ENCODE measurements at regions not wholly inside any gene's neighbourhood (a gene's known extent, or its start where the extent isn't known, plus 50 kb on each side); places are given as distances from the start of the nearest gene placed in this dataset.

GRCh38 chr12:87783467-87783866 lies 245.7 kb downstream of the C12orf50 start:
- no peak for DNase-seq

GRCh38 chr12:87782838-87783237 lies 246.4 kb downstream of the C12orf50 start:
- DNase-seq = no peak

- DNase-seq = no peak
These were observed 249.2 kb downstream of the C12orf50 start for GRCh38 chr12:87779858-87780498.

GRCh38 chr12:87779016-87779415 lies 250.2 kb downstream of the C12orf50 start:
- DNase-seq = no peak

- DNase-seq = no peak
These were observed 251.1 kb downstream of the C12orf50 start for GRCh38 chr12:87778065-87778464.

- no peak for DNase-seq
These were observed 253.4 kb downstream of the C12orf50 start for GRCh38 chr12:87775784-87776183.

- DNase-seq = no peak
These were observed 254.2 kb downstream of the C12orf50 start for GRCh38 chr12:87775051-87775450.

GRCh38 chr12:87772401-87772800 lies 256.8 kb downstream of the C12orf50 start:
- no peak for DNase-seq

- DNase-seq = no peak
These were observed 260.5 kb downstream of the C12orf50 start for GRCh38 chr12:87768501-87769287.

GRCh38 chr12:87766044-87766443 lies 263.2 kb downstream of the C12orf50 start:
- no peak for DNase-seq

GRCh38 chr12:87760943-87761342 lies 268.3 kb downstream of the C12orf50 start:
- no peak for DNase-seq

- no peak for DNase-seq
These were observed 270.9 kb downstream of the C12orf50 start for GRCh38 chr12:87758271-87758670.

GRCh38 chr12:87756721-87757120 lies 272.5 kb downstream of the C12orf50 start:
- DNase-seq = no peak

- DNase-seq = no peak
These were observed 273.1 kb downstream of the C12orf50 start for GRCh38 chr12:87756111-87756510.

GRCh38 chr12:87728931-87729593 lies 300.1 kb downstream of the C12orf50 start:
- DNase-seq = no peak

- DNase-seq = no peak
These were observed 308.2 kb downstream of the C12orf50 start for GRCh38 chr12:87720967-87721366.

GRCh38 chr12:87704374-87704773 lies 324.8 kb downstream of the C12orf50 start:
- no peak for DNase-seq

- no peak for DNase-seq
These were observed 338.9 kb downstream of the C12orf50 start for GRCh38 chr12:87690236-87690810.

- DNase-seq = no peak
These were observed 340.0 kb downstream of the C12orf50 start for GRCh38 chr12:87689196-87689595.

GRCh38 chr12:87687362-87687761 lies 341.8 kb downstream of the C12orf50 start:
- DNase-seq = no peak

GRCh38 chr12:87685696-87686095 lies 343.5 kb downstream of the C12orf50 start:
- no peak for DNase-seq

- DNase-seq = no peak
These were observed 349.9 kb downstream of the C12orf50 start for GRCh38 chr12:87679251-87679650.

GRCh38 chr12:87678453-87678852 lies 350.7 kb downstream of the C12orf50 start:
- DNase-seq = no peak

GRCh38 chr12:87676731-87677130 lies 352.5 kb downstream of the C12orf50 start:
- DNase-seq = no peak
